Body of pancreas (tissue), 4 donors: ENCODE measurements at regions not wholly inside any gene's neighbourhood (a gene's known extent, or its start where the extent isn't known, plus 50 kb on each side); places are given as distances from the start of the nearest gene placed in this dataset.

Source experiments
- ATAC-seq: fragments of 150-250 bp; one replicate; pipeline ENCODE4 v1.9.1; 2016
- DNase-seq, 4 donors: peaks; one replicate each; pipeline ENCODE4 v3.0.0-alpha.2; 2019
- H3K27ac ChIP-seq, 4 donors: fragments of 200-600 bp; sonication (generic); 1 replicate in 3 of 4; 2 replicates in 1 of 4; pipeline versions ENCODE4 v1.5.1 to v1.6.1; 2016 to 2019; ENCODE audit warnings: mild to moderate bottlenecking in 1 of 4, mixed read lengths in 1 of 4, moderate library complexity in 1 of 4
- H3K27me3 ChIP-seq, 2 donors: fragments of 200-600 bp; sonication (generic); one replicate each; pipeline ENCODE4 v1.6.0; 2016; ENCODE audit warnings: mild to moderate bottlenecking in 1 of 2
- H3K36me3 ChIP-seq, 2 donors: fragments of 200-600 bp; sonication (generic); replicated peaks in 1 of 2; 2 replicates each; pipeline ENCODE4 v1.5.1; 2016; ENCODE audit warnings: low read depth in 2 of 2; ENCODE audit not compliant: insufficient read depth in 1 of 2
- H3K4me1 ChIP-seq: fragments of 200-600 bp; sonication (generic); one replicate; pipeline ENCODE4 v1.6.0; 2016
- H3K4me3 ChIP-seq, 2 donors: fragments of 200-600 bp; sonication (generic); 1 replicate in 1 of 2; 2 replicates in 1 of 2; pipeline ENCODE4 v1.5.1; 2016 to 2019
- H3K9me3 ChIP-seq, 3 donors: fragments of 200-600 bp; sonication (generic); 1 replicate in 2 of 3; 2 replicates in 1 of 3; pipeline ENCODE4 v1.5.1; 2016
- CTCF ChIP-seq, 7 experiments: fragments of 450-650 bp in 4 of 7; fragments of 200-600 bp in 3 of 7; sonication (generic) in 3 of 7; IDR thresholded peaks; one replicate each; pipeline ENCODE4 v1.5.1; 2016 to 2019; ENCODE audit warnings: antibody characterized with exemption in 7 of 7
- POLR2A ChIP-seq, 3 donors: fragments of 450-650 bp; IDR thresholded peaks; one replicate each; pipeline ENCODE4 v1.6.1; 2016; ENCODE audit warnings: antibody characterized with exemption in 3 of 3, mild to moderate bottlenecking in 2 of 3
- WGBS, 2 donors: methylation state at CpG; one replicate each; pipeline ENCODE4 v1.1.5; 2017; 5-methylcytosine and 5-hydroxymethylcytosine counted together
- intact Hi-C: fragments of 100-400 bp; cut with DNase I; formaldehyde crosslinking; loops from one replicate; pipeline ENCODE4 v1.15.1; 2023

GRCh38 chr14:85413836-85414526, 116.0 kb upstream of the FLRT2 start:
- 75 to 82% methylated on average over 5 of the region's 5 CpGs for WGBS, 2 donors
- DNase-seq (no peak), ATAC-seq (no peak)
- H3K27me3 ChIP-seq, result no peaks in the 10 kb centered on the region
- intact Hi-C loops, result no loop called here
- H3K4me3 ChIP-seq, result no peak overlapping the region
- TF ChIP-seq CTCF (IDR thresholded peaks at IDR 0.05) (no peak), POLR2A (IDR thresholded peaks at IDR 0.05) (no peak)
- no peaks in the 10 kb centered on the region for H3K36me3 ChIP-seq
- no peaks in the 10 kb centered on the region for H3K9me3 ChIP-seq
- H3K4me1 ChIP-seq, result peaks cover 12% of the 10 kb centered on the region
- H3K27ac ChIP-seq, result no peak overlapping the region

DNA sequence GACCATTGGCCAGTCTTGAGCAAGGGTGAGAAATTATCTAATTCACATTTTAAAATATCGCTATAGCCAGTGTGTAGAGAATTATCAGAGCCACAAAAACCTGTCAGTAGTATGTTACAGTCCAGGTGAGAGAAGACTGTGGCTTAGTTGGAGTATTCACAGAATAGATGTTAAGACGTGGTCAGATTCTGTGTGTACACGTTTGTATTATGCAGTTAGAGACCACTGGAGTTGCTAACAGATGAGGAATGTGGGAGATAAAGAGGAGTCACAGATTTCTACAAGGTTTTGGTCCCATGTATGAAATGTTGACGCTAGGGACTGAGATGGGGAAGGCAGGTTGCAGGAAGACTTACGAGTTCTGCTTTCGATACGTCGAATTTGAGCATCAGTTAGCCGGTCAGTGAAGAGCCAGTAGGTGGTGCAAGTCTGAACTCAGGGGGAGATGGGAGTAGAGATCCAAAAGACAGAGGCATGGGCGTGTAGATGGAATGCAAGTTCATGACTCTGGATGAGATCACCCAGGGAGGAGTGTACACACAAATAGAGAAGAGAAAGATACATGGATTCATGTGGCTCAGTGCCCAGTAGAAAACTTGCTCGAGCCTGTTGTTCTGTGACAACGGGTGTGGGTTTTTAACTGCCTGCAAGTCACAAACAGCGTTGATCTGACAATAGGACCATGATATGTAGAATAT, 114.8 kb upstream of the FLRT2 start:
- DNase-seq, result peak; percentile 33 to 72 (median 40)
- 54 to 66% methylated on average over 13 of the region's 13 CpGs for WGBS, 2 donors
- Histone ChIP-seq H3K9me3 (no peaks in the 10 kb centered on the region), H3K27ac (peak overlapping the region in 1 of 4 donors; percentile 57), H3K4me1 (peaks cover 12% of the 10 kb centered on the region), H3K36me3 (no peaks in the 10 kb centered on the region), H3K27me3 (no peaks in the 10 kb centered on the region), H3K4me3 (no peak overlapping the region)
- peak; percentile 88 for ATAC-seq
- TF ChIP-seq CTCF (IDR thresholded peaks at IDR 0.05) (peak in 4 of 7 experiments; percentile 36 to 54 (median 48)), POLR2A (IDR thresholded peaks at IDR 0.05) (no peak)
- intact Hi-C loops, result no loop called here

- TF ChIP-seq CTCF (IDR thresholded peaks at IDR 0.05) (no peak), POLR2A (IDR thresholded peaks at IDR 0.05) (no peak)
- 33 to 53% methylated on average over 2 of the region's 2 CpGs for whole genome bisulfite sequencing, 2 donors
- Histone ChIP-seq H3K4me1 (peaks cover 5% of the 10 kb centered on the region), H3K9me3 (no peaks in the 10 kb centered on the region), H3K36me3 (no peaks in the 10 kb centered on the region), H3K27me3 (no peaks in the 10 kb centered on the region), H3K4me3 (no peak overlapping the region), H3K27ac (peak overlapping the region in 2 of 4 donors; percentile 39 to 57)
- ATAC-seq, result peak; percentile 28
- intact Hi-C loops, result no loop called here
- DNase-seq, result no peak
Measured at GRCh38 chr14:85416771-85417170, 113.2 kb upstream of the FLRT2 start.

DNA sequence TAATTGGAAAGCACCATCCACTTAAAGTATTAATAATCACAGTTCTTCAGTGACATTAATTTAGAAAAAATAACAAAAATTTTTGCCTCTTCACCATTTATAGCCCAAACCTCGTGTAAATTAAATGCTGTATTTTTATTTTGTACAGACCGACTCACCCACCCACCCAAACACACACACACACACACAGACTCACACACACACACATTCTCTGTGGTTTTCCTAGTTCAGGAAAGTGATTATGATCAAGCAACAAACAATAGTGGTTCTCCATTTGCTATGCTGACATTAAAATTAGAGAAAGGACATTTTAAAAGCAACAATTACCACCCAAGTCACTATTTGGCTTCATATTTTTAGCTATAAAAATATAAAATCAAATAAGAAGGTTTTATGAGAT, 112.5 kb upstream of the FLRT2 start:
- Histone ChIP-seq H3K4me3 (no peak overlapping the region), H3K36me3 (no peaks in the 10 kb centered on the region), H3K4me1 (peaks cover 5% of the 10 kb centered on the region), H3K27ac (no peak overlapping the region), H3K27me3 (no peaks in the 10 kb centered on the region), H3K9me3 (no peaks in the 10 kb centered on the region)
- no peak for TF ChIP-seq CTCF (IDR thresholded peaks at IDR 0.05)
- no peak for TF ChIP-seq POLR2A (IDR thresholded peaks at IDR 0.05)
- intact Hi-C loops, result no loop called here
- DNase-seq, result no peak
- ATAC-seq, result no peak
- WGBS, 2 donors, result 77 to 81% methylated on average over 2 of the region's 2 CpGs
